Vagina (tissue), 2 donors: ENCODE measurements at regions not wholly inside any gene's neighbourhood (a gene's known extent, or its start where the extent isn't known, plus 50 kb on each side); places are given as distances from the start of the nearest gene placed in this dataset.

Source experiments
- POLR2A ChIP-seq, 2 donors: fragments of 450-650 bp; IDR thresholded peaks; one replicate each; pipeline ENCODE4 v1.6.1; 2017; ENCODE audit warnings: antibody characterized with exemption in 2 of 2, mild to moderate bottlenecking in 2 of 2, moderate library complexity in 2 of 2
- TF ChIP-seq, protein P1 (sequence below), 3 experiments: fragments of 450-650 bp in 2 of 3; fragments of 200-600 bp in 1 of 3; sonication (generic) in 1 of 3; IDR thresholded peaks; one replicate each; pipeline ENCODE4 v1.5.1; 2017 to 2019; ENCODE audit warnings: antibody characterized with exemption in 3 of 3, mild to moderate bottlenecking in 2 of 3, moderate library complexity in 2 of 3

DNA sequence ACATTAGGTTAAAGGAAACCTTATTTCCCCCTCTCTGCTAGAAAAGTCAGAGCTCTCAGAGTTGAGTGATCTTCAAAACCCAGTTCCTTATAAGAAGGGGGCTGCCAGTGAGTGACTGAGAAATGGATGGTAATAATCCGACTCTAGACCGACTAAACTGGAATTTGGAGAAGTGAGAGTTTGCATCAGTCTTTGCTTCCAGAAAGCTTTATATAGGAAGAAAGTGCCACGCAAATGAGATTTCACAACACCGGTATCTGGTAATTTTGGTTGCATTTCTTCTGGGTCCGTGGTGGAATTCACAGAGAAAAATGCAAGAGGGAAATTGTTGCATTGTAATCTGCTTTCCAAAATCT, 271.4 kb downstream of the MAF start:
- TF ChIP-seq, protein P1, sequence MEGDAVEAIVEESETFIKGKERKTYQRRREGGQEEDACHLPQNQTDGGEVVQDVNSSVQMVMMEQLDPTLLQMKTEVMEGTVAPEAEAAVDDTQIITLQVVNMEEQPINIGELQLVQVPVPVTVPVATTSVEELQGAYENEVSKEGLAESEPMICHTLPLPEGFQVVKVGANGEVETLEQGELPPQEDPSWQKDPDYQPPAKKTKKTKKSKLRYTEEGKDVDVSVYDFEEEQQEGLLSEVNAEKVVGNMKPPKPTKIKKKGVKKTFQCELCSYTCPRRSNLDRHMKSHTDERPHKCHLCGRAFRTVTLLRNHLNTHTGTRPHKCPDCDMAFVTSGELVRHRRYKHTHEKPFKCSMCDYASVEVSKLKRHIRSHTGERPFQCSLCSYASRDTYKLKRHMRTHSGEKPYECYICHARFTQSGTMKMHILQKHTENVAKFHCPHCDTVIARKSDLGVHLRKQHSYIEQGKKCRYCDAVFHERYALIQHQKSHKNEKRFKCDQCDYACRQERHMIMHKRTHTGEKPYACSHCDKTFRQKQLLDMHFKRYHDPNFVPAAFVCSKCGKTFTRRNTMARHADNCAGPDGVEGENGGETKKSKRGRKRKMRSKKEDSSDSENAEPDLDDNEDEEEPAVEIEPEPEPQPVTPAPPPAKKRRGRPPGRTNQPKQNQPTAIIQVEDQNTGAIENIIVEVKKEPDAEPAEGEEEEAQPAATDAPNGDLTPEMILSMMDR (IDR thresholded peaks at IDR 0.05) = no peak
- TF ChIP-seq POLR2A (IDR thresholded peaks at IDR 0.05) = no peak
